ENCODE measurements at regions not wholly inside any gene's neighbourhood (a gene's known extent, or its start where the extent isn't known, plus 50 kb on each side); places are given as distances from the start of the nearest gene placed in this dataset.

DNA sequence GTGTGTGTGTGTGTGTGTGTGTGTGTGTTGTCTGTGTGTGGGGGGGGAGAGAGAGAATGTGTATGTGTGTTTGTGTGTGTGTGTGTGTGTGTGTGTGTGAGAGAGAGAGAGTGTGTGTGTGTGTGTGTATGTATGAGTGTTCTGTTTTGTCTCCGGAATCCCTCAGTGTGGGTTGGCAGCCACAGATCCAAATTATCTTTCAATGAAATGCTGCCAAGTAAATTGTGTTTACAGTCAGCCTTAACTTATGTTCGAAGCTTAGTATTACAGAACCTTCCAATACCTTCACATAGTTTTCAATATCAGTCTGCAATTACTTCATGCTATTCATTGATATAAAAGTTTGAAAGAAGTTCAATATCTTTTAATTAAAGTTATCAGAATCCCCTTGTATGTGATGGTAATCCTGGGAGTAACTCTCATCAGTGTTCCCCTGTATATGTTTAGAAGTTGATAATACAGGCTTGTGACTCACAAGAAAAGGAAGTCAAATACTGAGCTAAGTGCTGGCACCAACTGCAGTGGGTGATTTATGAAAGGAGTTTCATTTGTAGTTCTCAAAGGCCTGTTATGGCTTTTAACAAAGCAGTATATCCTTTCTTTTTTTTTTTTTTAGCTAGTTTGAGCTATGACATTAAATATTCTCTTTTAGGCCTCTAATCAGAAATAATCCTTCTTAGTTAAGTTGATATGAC is 51.6 kb upstream of the HTR2C start:
- Histone ChIP-seq H2AFZ (ENCODE audit: low read length) (no peak overlapping the region), H3K79me2 (ENCODE audit: insufficient read depth, low read length) (no peaks in the 10 kb centered on the region), H3K79me1 (ENCODE audit: insufficient read depth, low read depth, low read length, poor library complexity, severe bottlenecking) (no peaks in the 10 kb centered on the region), H2BK12ac (ENCODE audit: insufficient read length, low read depth, low read length) (no peak overlapping the region), H3K9me3 (ENCODE audit: control insufficient read depth, low read depth, low read length) (no peaks in the 10 kb centered on the region), H4K20me1 (ENCODE audit: control insufficient read depth, insufficient read depth, insufficient read length) (no peaks in the 10 kb centered on the region), H3K4me2 (ENCODE audit: insufficient read depth, insufficient read length, low read length) (no peak overlapping the region), H3K14ac (ENCODE audit: insufficient read depth, low read length) (no peak overlapping the region), H2BK5ac (ENCODE audit: insufficient read length, low read length) (no peak overlapping the region), H2BK120ac (ENCODE audit: low read depth, low read length, poor library complexity, severe bottlenecking) (no peak overlapping the region), H3K4ac (ENCODE audit: low read depth, low read length) (no peak overlapping the region), H3K27me3 (ENCODE audit: insufficient read depth, low read length) (no peaks in the 10 kb centered on the region), H3K18ac (ENCODE audit: insufficient read length, low read depth, low read length) (no peak overlapping the region), H3K4me1 (ENCODE audit: insufficient read depth, low read length) (no peaks in the 10 kb centered on the region), H4K8ac (replicated peaks; ENCODE audit: insufficient read length, low read depth, low read length) (no peak overlapping the region), H3K9ac (ENCODE audit: extremely low read depth, insufficient read length, low read length) (no peak overlapping the region), H3T11ph (ENCODE audit: low read length) (no peak overlapping the region), H3K27ac (ENCODE audit: insufficient read length, low read depth, low read length) (no peak overlapping the region), H3K56ac (ENCODE audit: insufficient read length, low read depth, low read length) (no peak overlapping the region), H3K23ac (ENCODE audit: insufficient read length, low read depth, low read length) (no peak overlapping the region), H4K91ac (ENCODE audit: insufficient read length, low read depth, low read length) (no peak overlapping the region), H2BK15ac (ENCODE audit: low read depth, low read length) (no peak overlapping the region), H2BK20ac (ENCODE audit: low read depth, low read length, poor library complexity, severe bottlenecking) (no peak overlapping the region), H4K5ac (ENCODE audit: insufficient read length, low read depth, low read length) (no peak overlapping the region), H3K23me2 (ENCODE audit: insufficient read length, low read depth, low read length, poor library complexity, severe bottlenecking) (no peaks in the 10 kb centered on the region), H2AK5ac (ENCODE audit: insufficient read length, low read length) (no peak overlapping the region)
- DNase-seq: no peak
- TF ChIP-seq, protein P1, sequence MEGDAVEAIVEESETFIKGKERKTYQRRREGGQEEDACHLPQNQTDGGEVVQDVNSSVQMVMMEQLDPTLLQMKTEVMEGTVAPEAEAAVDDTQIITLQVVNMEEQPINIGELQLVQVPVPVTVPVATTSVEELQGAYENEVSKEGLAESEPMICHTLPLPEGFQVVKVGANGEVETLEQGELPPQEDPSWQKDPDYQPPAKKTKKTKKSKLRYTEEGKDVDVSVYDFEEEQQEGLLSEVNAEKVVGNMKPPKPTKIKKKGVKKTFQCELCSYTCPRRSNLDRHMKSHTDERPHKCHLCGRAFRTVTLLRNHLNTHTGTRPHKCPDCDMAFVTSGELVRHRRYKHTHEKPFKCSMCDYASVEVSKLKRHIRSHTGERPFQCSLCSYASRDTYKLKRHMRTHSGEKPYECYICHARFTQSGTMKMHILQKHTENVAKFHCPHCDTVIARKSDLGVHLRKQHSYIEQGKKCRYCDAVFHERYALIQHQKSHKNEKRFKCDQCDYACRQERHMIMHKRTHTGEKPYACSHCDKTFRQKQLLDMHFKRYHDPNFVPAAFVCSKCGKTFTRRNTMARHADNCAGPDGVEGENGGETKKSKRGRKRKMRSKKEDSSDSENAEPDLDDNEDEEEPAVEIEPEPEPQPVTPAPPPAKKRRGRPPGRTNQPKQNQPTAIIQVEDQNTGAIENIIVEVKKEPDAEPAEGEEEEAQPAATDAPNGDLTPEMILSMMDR (conservative IDR thresholded peaks at IDR 0.05): no peak
- Mint-ChIP-seq H3K27me3 (ENCODE audit: low read depth) (no peaks in the 10 kb centered on the region), H3K4me1 (no peaks in the 10 kb centered on the region), H3K4me3 (no peak overlapping the region), H3K27ac (no peak overlapping the region), H3K9me3 (no peaks in the 10 kb centered on the region), H3K36me3 (ENCODE audit: insufficient read depth in 1 of 3, low read depth in 3 of 3) (no peaks in the 10 kb centered on the region)
- no CpG with 5 or more reads among the region's 2 CpGs for WGBS (ENCODE audit: extremely low coverage, insufficient read length, low lambda C conversion rate)

Data from H9 (cell line).